Activated CD4-positive, alpha-beta T cell treated with anti-CD3 and anti-CD28 coated beads, Interleukin-2, amount 50 U/mL, for 24 hours (primary cell): ENCODE measurements at regions not wholly inside any gene's neighbourhood (a gene's known extent, or its start where the extent isn't known, plus 50 kb on each side); places are given as distances from the start of the nearest gene placed in this dataset.

Source experiments
- DNase-seq, 2 donors: peaks; one replicate each; pipeline ENCODE4 v3.0.0-alpha.2; 2020; ENCODE audit warnings: low read depth in 1 of 2, low spot score in 1 of 2

DNA sequence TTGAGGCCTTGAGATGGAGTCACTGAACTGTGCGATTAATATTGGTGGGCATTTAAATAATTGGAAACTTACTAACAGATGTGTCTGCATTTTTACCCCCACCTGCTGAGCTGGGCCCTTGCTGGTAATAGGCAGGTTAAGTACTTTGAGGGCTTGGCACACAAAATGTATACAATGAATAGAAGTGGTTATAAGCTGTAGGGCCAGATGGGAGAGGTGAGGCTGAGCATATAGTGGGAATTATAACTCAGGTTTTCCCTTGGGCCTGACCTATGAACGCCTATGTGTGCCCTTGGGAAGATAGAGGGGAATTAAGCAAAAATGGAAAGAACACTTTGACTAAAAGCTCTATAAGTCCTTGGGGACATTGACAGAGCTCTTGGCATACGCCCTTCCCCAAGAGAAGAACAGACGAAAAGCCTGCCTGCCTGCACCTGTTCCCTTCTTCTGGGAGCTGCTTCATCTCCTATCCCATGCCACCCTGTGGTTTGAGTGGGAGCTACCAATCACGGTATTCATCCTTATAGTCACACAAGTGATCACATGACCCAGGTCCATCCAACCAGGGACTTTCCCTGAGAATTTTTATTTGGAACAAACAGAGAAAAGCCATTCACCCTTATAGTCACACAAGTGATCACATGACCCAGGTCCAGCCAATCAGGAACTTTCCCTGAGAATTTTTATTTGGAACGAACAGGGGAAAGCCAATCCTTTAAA is 260.7 kb upstream of the CSF3R start:
- DNase-seq = no peak

DNA sequence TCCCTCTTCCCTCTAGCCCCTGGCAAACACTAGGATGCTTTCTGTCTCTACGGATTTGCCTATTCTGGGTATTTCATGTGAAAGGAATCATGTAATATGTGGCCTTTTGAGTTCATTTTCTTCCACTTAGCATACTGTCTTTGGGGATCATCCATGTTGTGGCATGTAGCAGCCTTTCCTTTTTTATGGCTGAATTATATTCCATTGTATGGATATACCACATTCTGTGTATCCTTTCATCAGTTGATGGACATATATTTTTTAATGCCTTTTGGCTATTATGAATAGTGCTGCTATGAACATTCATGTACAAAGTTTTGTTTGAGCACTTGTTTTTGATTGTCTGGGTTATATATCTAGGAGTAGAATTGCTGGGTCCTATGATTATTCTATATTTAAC is 258.4 kb upstream of the CSF3R start:
- DNase-seq = no peak

GRCh38 chr1:36740446-36740845 is 257.7 kb upstream of the CSF3R start:
- no peak for DNase-seq

- no peak for DNase-seq
These were observed 257.1 kb upstream of the CSF3R start for GRCh38 chr1:36739703-36740289.

DNA sequence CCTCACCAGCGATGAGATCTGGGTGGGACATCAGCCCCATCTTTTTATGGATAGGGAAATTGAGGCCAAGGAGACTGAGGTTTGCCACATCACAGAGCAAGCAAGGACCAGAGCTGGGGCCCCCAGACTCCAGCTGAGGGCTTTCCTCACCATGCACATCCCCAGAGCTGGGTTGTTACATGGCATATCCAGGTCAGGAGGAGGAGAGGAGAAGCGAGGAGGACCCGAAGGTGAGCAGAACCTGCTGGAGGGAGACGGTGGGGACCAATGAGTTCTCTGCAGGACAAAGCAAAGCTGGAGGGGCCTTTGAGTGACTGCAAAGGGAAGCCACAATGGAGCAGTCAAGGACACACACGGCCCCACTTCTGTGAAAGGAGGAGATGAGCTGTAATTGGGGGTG is 255.5 kb upstream of the CSF3R start:
- no peak for DNase-seq

- no peak for DNase-seq
These were observed 255.1 kb upstream of the CSF3R start for GRCh38 chr1:36737767-36738166.

DNA sequence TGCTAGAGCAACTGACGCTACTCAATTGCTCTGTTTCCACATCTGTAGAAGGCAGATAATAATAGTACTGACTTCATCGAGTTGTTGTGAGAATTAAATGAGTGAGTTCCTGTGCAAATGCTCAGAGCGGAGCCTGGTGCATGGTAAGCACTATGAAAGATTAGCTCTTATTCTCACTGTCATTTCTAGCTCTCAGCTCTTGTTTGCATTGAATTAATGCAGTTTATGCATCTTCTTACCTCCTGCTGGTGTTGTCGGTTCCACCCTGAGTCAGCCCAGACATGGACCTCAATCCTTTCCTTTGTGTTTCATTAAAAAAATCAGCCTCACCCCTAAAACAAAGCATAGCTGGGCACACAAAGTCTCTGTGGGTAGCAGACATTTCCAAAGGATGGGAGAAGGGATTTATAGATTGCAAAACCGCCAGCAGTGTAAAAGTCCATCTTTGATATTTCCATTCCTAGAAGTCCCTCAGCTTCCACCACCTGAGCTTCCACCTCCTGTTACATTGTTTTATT is 254.4 kb upstream of the CSF3R start:
- DNase-seq = no peak

DNA sequence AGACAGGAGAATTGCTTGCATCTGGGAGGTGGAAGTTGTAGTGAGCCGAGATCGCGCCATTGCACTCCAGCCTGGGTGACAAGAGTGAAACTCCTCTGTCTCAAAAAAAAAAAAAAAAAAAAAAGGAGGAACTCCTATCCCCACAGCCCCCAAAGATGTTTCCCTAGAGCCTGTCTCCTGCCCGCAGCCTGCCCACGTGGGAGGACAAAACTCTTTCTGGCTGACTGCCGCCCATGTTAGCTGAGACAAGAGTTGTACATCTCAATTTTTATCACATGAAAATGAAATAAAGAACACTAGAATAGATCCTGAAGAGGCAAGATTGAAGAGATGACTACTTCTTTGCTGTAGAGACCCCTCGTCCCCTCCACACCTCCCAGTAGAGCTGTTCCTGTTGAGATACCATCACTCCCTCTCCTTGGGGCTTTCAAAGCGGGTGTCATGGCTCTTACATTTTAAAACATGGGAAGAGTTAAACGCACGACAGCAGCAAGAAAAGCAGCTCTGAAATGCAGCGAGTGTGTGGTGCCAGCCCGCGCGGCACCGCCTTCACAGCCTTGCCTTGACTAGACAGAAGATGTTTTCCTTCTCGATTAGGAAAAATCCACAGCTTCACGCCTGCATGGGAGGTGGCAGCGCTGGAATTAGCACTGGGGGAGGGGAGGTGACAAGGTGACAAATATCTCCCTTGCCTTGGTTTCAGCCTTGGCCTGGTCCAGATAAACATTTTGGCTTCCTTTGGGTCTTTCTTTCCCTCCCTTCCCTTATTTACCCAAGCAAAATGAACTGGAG is 253.4 kb upstream of the CSF3R start:
- DNase-seq = no peak

DNA sequence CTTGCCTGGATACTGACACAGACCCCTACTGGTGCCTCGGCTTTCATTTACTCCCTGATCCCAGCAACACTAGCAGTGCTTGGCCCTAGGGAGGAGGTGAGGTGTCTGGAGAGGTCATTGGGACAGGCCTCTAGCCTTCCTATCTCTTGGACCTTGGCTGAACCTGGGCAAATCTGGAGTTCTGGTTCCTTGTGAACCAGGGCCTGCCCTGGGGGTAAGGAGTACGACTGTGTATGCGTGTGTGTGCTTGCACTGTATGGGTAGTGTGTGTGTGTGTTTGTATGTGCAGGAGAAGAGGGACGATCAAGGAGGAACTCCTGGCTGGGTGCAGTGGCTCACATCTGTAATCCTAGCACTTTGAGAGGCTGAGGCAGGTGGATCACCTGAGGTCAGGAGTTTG is 252.7 kb upstream of the CSF3R start:
- no peak for DNase-seq

DNA sequence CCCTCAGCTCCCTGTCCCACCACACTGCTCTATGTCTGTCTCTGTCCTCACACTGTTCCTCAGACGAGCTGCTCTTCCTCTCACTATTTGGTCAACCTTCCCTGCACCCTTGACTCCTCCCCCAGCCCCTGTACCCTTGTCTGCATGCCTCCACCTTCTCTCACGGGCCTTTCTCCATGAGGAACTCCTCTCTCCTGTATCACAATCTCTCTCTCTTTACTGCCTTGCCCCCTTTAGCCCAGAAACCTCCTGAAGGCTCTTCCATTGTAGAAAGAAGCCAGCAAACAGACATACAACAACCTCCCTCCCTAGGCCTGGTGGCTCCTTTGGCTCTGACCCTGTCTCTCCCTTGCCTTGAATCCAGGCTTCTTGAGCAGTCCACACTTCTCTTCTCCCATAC is 251.6 kb upstream of the CSF3R start:
- DNase-seq = no peak

DNA sequence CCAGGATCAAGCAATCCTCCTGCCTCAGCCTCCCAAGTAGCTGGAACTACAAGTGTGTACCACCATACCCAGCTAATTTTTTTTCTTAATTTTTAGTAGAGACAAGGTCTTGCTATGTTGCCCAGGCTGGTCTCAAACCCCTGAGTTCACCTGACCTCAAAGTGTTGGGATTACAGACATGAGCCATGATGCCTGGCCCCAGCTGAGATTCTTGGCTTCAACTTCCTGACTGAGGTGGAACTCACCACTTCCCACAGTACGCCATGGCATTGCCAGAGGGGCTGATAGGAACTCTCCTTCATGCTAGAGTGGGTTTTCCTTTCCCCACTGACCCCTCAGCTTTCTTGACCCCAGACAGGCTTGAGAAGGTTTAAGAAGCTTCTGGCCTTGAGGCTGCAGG is 251.0 kb upstream of the CSF3R start:
- no peak for DNase-seq

DNA sequence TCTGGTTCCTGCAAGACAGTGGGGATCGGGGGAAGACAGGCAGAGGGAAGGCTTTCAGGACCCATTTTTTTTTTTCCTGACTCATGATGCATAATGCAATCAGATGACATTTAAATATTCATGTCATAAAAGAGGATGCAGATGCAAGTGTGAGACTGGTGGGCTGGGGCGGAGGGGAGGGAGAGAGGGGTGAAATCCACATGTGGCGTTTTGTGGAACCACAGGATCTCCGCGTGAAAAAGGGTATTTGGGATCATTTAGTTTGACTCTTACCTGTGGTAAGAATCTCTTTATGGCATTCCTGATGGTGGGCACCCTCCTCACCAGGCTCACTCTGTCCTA is 249.3 kb upstream of the CSF3R start:
- no peak for DNase-seq

GRCh38 chr1:36731226-36732014 is 248.7 kb upstream of the CSF3R start:
- DNase-seq = no peak

- no peak for DNase-seq
These were observed 247.9 kb upstream of the CSF3R start for GRCh38 chr1:36730599-36730998.

DNA sequence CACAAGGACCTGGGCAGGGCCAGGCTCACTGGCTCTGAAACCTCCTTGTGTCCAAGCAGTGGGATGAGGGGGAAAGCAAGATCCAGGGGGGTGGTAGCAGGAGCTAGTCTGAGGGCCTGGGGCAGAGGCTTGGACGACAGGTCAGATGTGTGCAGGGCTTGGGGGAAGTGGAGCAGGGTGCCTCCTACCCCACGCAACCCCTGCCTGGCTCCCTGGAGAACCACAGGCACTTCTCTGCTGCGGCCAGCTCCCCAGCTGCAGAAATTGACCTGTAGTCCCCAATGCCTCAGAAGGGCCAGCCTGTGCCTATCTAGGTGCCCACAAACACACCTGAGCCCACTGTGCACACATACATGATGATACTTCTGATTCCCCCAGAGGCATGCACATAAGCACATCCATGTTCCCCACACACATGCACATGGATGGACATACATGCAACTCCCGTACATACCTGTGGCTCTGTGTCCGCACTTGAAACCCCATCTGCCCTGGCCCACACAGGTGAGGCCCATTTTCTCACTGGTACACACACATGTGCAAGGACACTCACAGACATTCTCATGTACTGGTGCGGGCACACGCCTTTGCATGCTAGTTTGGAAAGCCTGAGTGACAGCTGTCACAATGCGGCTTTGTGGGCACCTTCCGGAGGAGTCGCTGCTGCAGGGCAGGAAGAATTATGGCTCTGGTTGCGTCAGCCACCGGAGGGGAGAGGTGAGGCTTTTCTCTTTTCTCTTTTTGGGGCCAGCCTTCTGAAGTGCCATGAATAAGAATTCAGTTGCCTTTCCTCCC is 247.2 kb upstream of the CSF3R start:
- DNase-seq = no peak

DNA sequence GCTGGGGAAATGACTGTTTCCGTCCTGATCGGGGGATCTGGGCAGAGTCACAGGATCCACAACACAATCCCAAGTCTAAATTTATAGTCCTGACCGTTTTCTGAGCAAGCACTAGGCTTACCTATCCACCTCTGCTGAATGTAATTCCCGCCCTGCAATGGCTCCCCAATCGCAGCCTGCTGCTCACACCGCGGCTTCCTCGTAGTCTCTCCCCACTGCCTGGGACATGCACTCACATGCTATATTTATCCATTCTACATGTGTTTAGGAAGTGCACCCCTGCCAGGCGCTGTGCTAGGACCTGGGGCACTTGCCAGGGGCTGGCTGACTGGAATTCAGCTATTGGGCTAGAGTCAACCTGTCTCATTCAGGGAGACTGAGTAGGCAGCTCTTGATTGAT is 246.6 kb upstream of the CSF3R start:
- DNase-seq = no peak

DNA sequence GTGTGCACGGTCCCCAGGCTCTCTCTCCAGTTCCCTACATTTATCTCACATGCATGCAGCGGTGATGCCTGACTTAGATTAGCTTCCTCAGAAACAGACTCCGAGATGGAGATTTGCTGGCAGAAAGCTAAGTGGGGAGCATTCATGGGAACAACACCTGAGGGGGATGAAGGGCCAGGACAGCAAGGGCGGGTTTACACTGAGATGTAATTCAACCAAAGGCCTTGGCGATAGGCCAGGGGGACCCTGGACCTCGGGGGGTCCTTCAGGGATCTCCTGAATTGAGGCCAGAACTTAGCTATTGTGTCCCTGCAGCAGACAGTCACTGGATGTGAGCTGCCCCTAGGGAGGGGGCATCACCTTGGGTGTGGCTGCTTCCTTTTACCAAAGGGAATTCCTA is 246.1 kb upstream of the CSF3R start:
- DNase-seq = no peak

GRCh38 chr1:36728051-36728450 is 245.3 kb upstream of the CSF3R start:
- no peak for DNase-seq

- DNase-seq = no peak
These were observed 242.4 kb upstream of the CSF3R start for GRCh38 chr1:36725151-36725550.

DNA sequence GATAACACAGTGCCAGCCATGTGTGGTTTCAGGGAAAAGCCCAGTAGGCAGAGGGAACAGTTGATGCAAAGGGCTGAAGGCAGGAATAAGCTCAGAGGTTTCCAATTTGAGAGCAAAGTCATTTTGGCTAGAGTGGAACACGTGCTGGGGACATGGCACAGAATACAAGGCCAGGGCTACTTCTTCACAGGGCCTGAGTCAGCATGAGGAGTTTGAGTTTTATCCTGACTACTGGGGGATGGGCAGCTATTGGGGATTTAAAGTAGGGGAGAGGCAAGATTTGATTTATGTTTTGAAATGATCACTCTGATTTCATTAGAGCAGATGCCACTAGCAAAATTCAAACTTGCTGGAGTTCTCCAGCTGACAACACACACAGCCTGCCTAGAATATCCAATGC is 241.1 kb upstream of the CSF3R start:
- DNase-seq = no peak

GRCh38 chr1:36722871-36723270 is 240.2 kb upstream of the CSF3R start:
- DNase-seq = no peak
